ENCODE measurements at regions not wholly inside any gene's neighbourhood (a gene's known extent, or its start where the extent isn't known, plus 50 kb on each side); places are given as distances from the start of the nearest gene placed in this dataset.

DNA sequence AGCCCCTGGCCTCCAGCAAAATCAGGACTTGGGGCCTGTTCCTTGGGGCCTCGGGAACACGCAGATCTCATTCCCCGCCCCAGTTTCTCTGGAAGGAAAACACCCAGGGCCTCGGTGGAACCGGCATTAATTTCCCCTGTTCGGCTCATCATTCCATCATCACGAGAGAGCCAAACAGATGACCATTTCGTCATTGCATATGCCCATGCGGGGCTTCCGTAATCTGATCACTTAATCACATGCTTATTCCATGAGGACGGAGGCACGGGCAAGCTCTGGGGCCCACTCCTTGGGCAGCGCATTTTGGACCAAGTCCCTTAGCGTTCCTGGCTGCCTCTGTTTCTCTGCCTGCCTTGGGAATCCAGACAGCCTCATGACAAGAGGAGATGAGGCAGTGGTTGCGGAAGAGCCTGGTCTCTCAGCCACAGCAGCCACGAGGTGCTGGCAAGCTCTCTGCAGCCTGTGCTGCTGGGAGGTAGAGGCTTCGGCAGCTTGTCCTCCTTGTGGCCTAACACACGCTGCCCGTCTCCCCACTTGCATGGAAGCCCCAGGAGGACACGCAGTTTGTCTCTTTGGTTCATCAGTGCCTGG, 65.0 kb upstream of the IER5L start:
- Histone ChIP-seq H3K36me3 (ENCODE audit: control insufficient read depth, low read length) (no peaks in the 10 kb centered on the region), H3K27ac (ENCODE audit: low read depth, low read length) (no peak overlapping the region), H3K9me3 (ENCODE audit: control insufficient read depth, insufficient read depth, low read length) (no peaks in the 10 kb centered on the region), H3K4me1 (ENCODE audit: control insufficient read depth, low read length) (no peaks in the 10 kb centered on the region), H3K4me2 (ENCODE audit: low read length) (no peak overlapping the region), H3K79me2 (ENCODE audit: control insufficient read depth, low read length) (no peaks in the 10 kb centered on the region), H3F3A (ENCODE audit: control insufficient read depth, insufficient read depth) (0 out of 2 replicates have a peak, but pooled peaks cover 3% of the 10 kb centered on the region), H3K9me2 (replicated peaks; ENCODE audit: control insufficient read depth, low read length) (no peaks in the 10 kb centered on the region), H3K4me3 (ENCODE audit: low read length) (no peak overlapping the region), H3K27me3 (ENCODE audit: control insufficient read depth, low read length) (peaks cover 2% of the 10 kb centered on the region; the same call in 1 of the 2 replicates), H4K20me1 (ENCODE audit: control insufficient read depth, insufficient read depth, low read depth, low read length) (no peaks in the 10 kb centered on the region)
- TF ChIP-seq, protein P1, sequence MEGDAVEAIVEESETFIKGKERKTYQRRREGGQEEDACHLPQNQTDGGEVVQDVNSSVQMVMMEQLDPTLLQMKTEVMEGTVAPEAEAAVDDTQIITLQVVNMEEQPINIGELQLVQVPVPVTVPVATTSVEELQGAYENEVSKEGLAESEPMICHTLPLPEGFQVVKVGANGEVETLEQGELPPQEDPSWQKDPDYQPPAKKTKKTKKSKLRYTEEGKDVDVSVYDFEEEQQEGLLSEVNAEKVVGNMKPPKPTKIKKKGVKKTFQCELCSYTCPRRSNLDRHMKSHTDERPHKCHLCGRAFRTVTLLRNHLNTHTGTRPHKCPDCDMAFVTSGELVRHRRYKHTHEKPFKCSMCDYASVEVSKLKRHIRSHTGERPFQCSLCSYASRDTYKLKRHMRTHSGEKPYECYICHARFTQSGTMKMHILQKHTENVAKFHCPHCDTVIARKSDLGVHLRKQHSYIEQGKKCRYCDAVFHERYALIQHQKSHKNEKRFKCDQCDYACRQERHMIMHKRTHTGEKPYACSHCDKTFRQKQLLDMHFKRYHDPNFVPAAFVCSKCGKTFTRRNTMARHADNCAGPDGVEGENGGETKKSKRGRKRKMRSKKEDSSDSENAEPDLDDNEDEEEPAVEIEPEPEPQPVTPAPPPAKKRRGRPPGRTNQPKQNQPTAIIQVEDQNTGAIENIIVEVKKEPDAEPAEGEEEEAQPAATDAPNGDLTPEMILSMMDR (IDR thresholded peaks at IDR 0.05; ENCODE audit: low read depth, low read length, poor library complexity, severe bottlenecking): no peak
- TF ChIP-seq EZH2phosphoT487 (IDR thresholded peaks at IDR 0.05; ENCODE audit: borderline replicate concordance, low read length): no peak

DNA sequence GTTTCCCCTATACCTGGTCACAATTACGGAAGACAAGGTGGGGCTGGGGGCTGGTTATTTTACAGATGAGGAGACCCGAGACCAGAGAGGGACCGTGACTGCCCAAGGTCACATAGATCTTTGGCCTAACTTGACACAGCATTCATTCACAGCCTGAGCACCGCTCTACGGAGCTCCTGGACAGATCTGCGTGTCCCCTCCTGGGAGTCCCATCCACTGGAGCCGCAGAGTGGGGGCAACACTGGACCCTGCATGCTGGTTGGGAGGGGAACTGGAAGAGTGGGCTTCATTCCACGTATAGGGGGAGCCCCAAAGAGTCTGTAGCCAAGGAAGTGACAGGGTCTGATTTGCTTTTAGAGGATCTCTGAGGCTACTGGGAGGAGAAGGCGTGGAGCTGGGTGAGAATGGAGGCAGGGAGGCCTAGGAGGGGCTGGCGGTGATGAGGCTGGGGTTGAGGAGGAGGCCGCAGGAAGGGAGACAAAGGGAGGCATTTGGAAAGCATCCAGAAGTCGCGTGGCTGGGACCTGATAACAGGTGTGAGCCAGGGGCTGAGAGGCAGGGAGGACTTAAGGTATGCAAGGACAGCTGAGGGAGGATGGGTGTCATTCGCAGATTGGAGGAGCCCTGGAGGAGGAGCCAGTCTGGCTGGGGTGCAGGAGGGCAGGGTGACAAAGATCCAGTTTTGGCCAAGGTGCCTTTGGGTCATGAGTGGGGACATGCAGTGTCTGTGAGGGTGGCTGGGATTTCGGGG, 64.3 kb upstream of the IER5L start:
- Histone ChIP-seq H3K9me3 (ENCODE audit: control insufficient read depth, insufficient read depth, low read length) (no peaks in the 10 kb centered on the region), H3K4me3 (ENCODE audit: low read length) (no peak overlapping the region), H3F3A (ENCODE audit: control insufficient read depth, insufficient read depth) (0 out of 2 replicates have a peak, but pooled peaks cover 3% of the 10 kb centered on the region), H4K20me1 (ENCODE audit: control insufficient read depth, insufficient read depth, low read depth, low read length) (no peaks in the 10 kb centered on the region), H3K9me2 (replicated peaks; ENCODE audit: control insufficient read depth, low read length) (no peaks in the 10 kb centered on the region), H3K4me1 (ENCODE audit: control insufficient read depth, low read length) (peaks cover 3% of the 10 kb centered on the region), H3K36me3 (ENCODE audit: control insufficient read depth, low read length) (no peaks in the 10 kb centered on the region), H3K79me2 (ENCODE audit: control insufficient read depth, low read length) (no peaks in the 10 kb centered on the region), H3K27ac (ENCODE audit: low read depth, low read length) (no peak overlapping the region), H3K27me3 (ENCODE audit: control insufficient read depth, low read length) (peaks cover 8% of the 10 kb centered on the region; the same call in 1 of the 2 replicates), H3K4me2 (ENCODE audit: low read length) (no peak overlapping the region)
- TF ChIP-seq EZH2phosphoT487 (IDR thresholded peaks at IDR 0.05; ENCODE audit: borderline replicate concordance, low read length): no peak
- TF ChIP-seq, protein P1 (IDR thresholded peaks at IDR 0.05; ENCODE audit: low read depth, low read length, poor library complexity, severe bottlenecking): no peak

DNA sequence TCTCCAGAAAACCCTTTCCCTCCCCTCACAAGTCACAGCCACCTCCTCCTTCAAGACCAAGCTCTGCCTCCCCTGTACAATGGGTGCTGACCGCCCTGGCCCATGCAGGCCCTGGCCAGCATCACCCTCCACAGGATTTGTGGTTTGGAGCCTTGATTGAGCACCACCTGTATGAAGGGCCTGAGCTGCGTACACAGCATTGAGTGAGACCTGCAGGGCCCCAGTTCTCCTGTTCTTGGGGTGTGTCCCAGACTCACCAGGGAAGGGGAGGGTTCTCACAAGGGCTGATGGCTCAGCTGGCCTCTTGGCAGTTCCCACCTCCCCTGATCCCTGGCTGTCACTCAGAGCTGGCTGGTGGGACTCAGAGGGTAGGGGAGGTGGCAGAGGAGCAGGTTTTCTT, 63.7 kb upstream of the IER5L start:
- TF ChIP-seq EZH2phosphoT487 (IDR thresholded peaks at IDR 0.05; ENCODE audit: borderline replicate concordance, low read length): no peak
- TF ChIP-seq, protein P1 (IDR thresholded peaks at IDR 0.05; ENCODE audit: low read depth, low read length, poor library complexity, severe bottlenecking): no peak
- Histone ChIP-seq H3K4me2 (ENCODE audit: low read length) (no peak overlapping the region), H3K9me2 (replicated peaks; ENCODE audit: control insufficient read depth, low read length) (no peaks in the 10 kb centered on the region), H3K27ac (ENCODE audit: low read depth, low read length) (no peak overlapping the region), H3K79me2 (ENCODE audit: control insufficient read depth, low read length) (no peaks in the 10 kb centered on the region), H3K4me1 (ENCODE audit: control insufficient read depth, low read length) (peaks cover 9% of the 10 kb centered on the region), H3F3A (ENCODE audit: control insufficient read depth, insufficient read depth) (0 out of 2 replicates have a peak, but pooled peaks cover 3% of the 10 kb centered on the region), H4K20me1 (ENCODE audit: control insufficient read depth, insufficient read depth, low read depth, low read length) (no peaks in the 10 kb centered on the region), H3K4me3 (ENCODE audit: low read length) (no peak overlapping the region), H3K9me3 (ENCODE audit: control insufficient read depth, insufficient read depth, low read length) (no peaks in the 10 kb centered on the region), H3K36me3 (ENCODE audit: control insufficient read depth, low read length) (no peaks in the 10 kb centered on the region), H3K27me3 (ENCODE audit: control insufficient read depth, low read length) (peaks cover 12% of the 10 kb centered on the region; the same call in 1 of the 2 replicates)

Data from DOHH2 (cell line).